Panc1 (cell line): ENCODE measurements at regions not wholly inside any gene's neighbourhood (a gene's known extent, or its start where the extent isn't known, plus 50 kb on each side); places are given as distances from the start of the nearest gene placed in this dataset.

Source experiments
- POLR2AphosphoS5 ChIP-seq: IDR thresholded peaks from 2 replicates; pipeline ENCODE4 v1.6.1; 2012; ENCODE audit warnings: mild to moderate bottlenecking, low read depth, low read length, moderate library complexity
- SIN3A ChIP-seq: IDR thresholded peaks from 2 replicates; pipeline ENCODE4 v1.6.1; 2012; ENCODE audit warnings: low read depth, mild to moderate bottlenecking, low read length, moderate library complexity, borderline replicate concordance; ENCODE audit not compliant: insufficient read depth
- TF ChIP-seq, protein P1 (sequence below): fragments of 450-650 bp; IDR thresholded peaks from 2 replicates; pipeline ENCODE4 v1.5.1; 2017; ENCODE audit warnings: mild to moderate bottlenecking

DNA sequence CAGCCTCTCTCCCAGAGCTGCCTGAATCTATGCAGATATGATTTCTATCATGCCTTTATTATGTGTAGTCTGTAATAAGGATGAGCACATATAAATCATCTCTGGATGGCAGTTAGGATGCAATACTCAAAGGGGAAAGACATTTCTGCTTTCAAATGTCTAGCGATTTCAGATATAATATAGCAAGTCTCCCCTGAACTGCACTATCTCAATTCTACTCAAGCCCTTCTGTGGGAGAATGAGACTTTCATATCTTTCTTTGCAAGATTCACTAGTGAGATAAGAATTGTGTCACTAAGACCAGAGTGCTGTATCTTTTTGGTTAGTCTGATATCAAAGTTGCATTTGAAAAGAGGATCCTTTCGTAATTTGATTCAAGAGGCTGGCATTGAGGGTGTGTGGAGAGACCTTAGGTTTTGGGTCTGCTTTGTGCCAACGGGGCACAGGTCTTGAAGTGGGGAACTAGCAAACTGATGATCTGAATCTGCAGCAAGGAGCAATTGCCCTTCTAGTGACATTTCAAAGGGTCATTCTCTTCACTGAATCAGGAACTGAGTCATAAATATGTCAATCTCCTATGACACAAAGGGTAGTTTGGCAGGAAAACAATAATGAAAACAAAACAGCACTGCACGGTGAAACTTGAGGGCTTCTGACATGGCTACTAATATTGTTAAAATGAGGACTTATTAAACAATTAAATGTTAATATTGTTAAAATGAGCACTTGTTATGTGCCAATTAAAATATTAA, 305.5 kb upstream of the CLINT1 start:
- TF ChIP-seq, protein P1, sequence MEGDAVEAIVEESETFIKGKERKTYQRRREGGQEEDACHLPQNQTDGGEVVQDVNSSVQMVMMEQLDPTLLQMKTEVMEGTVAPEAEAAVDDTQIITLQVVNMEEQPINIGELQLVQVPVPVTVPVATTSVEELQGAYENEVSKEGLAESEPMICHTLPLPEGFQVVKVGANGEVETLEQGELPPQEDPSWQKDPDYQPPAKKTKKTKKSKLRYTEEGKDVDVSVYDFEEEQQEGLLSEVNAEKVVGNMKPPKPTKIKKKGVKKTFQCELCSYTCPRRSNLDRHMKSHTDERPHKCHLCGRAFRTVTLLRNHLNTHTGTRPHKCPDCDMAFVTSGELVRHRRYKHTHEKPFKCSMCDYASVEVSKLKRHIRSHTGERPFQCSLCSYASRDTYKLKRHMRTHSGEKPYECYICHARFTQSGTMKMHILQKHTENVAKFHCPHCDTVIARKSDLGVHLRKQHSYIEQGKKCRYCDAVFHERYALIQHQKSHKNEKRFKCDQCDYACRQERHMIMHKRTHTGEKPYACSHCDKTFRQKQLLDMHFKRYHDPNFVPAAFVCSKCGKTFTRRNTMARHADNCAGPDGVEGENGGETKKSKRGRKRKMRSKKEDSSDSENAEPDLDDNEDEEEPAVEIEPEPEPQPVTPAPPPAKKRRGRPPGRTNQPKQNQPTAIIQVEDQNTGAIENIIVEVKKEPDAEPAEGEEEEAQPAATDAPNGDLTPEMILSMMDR, result no peak
- no peak for TF ChIP-seq SIN3A
- TF ChIP-seq POLR2AphosphoS5, result no peak
